HEK293 (cell line): ENCODE measurements at regions not wholly inside any gene's neighbourhood (a gene's known extent, or its start where the extent isn't known, plus 50 kb on each side); places are given as distances from the start of the nearest gene placed in this dataset.

Experiments used
- CTCF ChIA-PET: fragments of 350-600 bp; formaldehyde crosslinking; extraction: SDS; loops from one replicate; lab custom pipeline; 2021; ENCODE audit warnings: antibody characterized with exemption; lab: Yijun Ruan, JAX
- POLR2A ChIA-PET: fragments of 300-600 bp; formaldehyde crosslinking; extraction: SDS; loops from one replicate; lab custom pipeline; 2020; ENCODE audit warnings: antibody characterized with exemption, inconsistent platforms; lab: Yijun Ruan, JAX
- H3K27ac ChIP-seq: fragments of 200-500 bp; sonication (Bioruptor generic); 2 replicates; pipeline ENCODE4 v1.5.1; 2014; ENCODE audit warnings: low read depth, low read length, control low read depth, inconsistent platforms; ENCODE audit errors: extremely low read depth
- H3K36me3 ChIP-seq, 2 experiments: fragments of 200-500 bp in 1 of 2; sonication (Bioruptor generic) in 1 of 2; 1 replicate in 1 of 2; 2 replicates in 1 of 2; pipeline ENCODE4 v1.5.1; 2014 to 2017; ENCODE audit warnings: inconsistent platforms in 2 of 2, low read length in 2 of 2; ENCODE audit not compliant: control insufficient read depth in 2 of 2, insufficient read depth in 1 of 2
- H3K4me1 ChIP-seq: fragments of 200-500 bp; sonication (Bioruptor generic); 2 replicates; pipeline ENCODE4 v1.5.1; 2014; ENCODE audit warnings: mild to moderate bottlenecking, low read length, inconsistent platforms; ENCODE audit not compliant: control insufficient read depth, insufficient read depth
- H3K4me3 ChIP-seq: 2 replicates; pipeline ENCODE4 v1.5.1; 2011; ENCODE audit warnings: low read depth, mild to moderate bottlenecking, control low read depth, low read length, moderate library complexity
- H3K9me3 ChIP-seq: fragments of 200-500 bp; sonication (Bioruptor generic); 2 replicates; pipeline ENCODE4 v1.5.1; 2014; ENCODE audit warnings: low read depth, low read length, inconsistent platforms; ENCODE audit not compliant: control insufficient read depth, insufficient read depth
- BCL11A ChIP-seq: fragments of 450-650 bp; formaldehyde crosslinking; IDR thresholded peaks from 2 replicates; pipeline ENCODE4 v1.5.1; 2016; ENCODE audit warnings: low read depth, missing biosample characterization, missing genetic modification characterization
- IKZF3 ChIP-seq: fragments of 450-650 bp; IDR thresholded peaks from 2 replicates; pipeline ENCODE4 v1.5.0; 2018; ENCODE audit warnings: missing biosample characterization, mild to moderate bottlenecking, missing genetic modification characterization, moderate library complexity
- PBX3 ChIP-seq: sonication (generic); formaldehyde crosslinking; IDR thresholded peaks from 2 replicates; pipeline ENCODE4 v1.8.1; 2022; ENCODE audit warnings: mild to moderate bottlenecking, moderate library complexity, missing genetic modification reagents
- SALL2 ChIP-seq: fragments of 450-650 bp; formaldehyde crosslinking; IDR thresholded peaks from 2 replicates; pipeline ENCODE4 v1.5.0; 2017; ENCODE audit warnings: missing biosample characterization, mild to moderate bottlenecking, missing genetic modification characterization, borderline replicate concordance
- SCRT2 ChIP-seq: fragments of 450-650 bp; formaldehyde crosslinking; IDR thresholded peaks from 2 replicates; pipeline ENCODE4 v1.5.1; 2016; ENCODE audit warnings: missing biosample characterization, missing genetic modification characterization
- SP7 ChIP-seq: fragments of 450-650 bp; formaldehyde crosslinking; IDR thresholded peaks from 2 replicates; pipeline ENCODE4 v1.5.1; 2016; ENCODE audit warnings: missing biosample characterization, missing genetic modification characterization
- ZFP3 ChIP-seq: fragments of 450-650 bp; formaldehyde crosslinking; IDR thresholded peaks from 2 replicates; pipeline ENCODE4 v1.5.1; 2016; ENCODE audit warnings: low read depth, missing biosample characterization, missing genetic modification characterization
- ZNF221 ChIP-seq: fragments of 450-650 bp; formaldehyde crosslinking; IDR thresholded peaks from 2 replicates; pipeline ENCODE4 v1.5.1; 2017; ENCODE audit warnings: missing biosample characterization, missing genetic modification characterization, borderline replicate concordance
- ZNF24 ChIP-seq: fragments of 450-650 bp; formaldehyde crosslinking; IDR thresholded peaks from 2 replicates; pipeline ENCODE4 v1.5.1; 2016; ENCODE audit warnings: missing biosample characterization, missing genetic modification characterization
- ZNF398 ChIP-seq: fragments of 450-650 bp; formaldehyde crosslinking; IDR thresholded peaks from 2 replicates; pipeline ENCODE4 v1.5.1; 2017; ENCODE audit warnings: missing biosample characterization, missing genetic modification characterization
- ZNF473 ChIP-seq: fragments of 450-650 bp; formaldehyde crosslinking; IDR thresholded peaks from 2 replicates; pipeline ENCODE4 v1.5.1; 2017; ENCODE audit warnings: missing biosample characterization, missing genetic modification characterization
- ZNF544 ChIP-seq: fragments of 450-650 bp; formaldehyde crosslinking; IDR thresholded peaks from 2 replicates; pipeline ENCODE4 v1.5.0; 2017; ENCODE audit warnings: missing biosample characterization, missing genetic modification characterization
- ZNF571 ChIP-seq: fragments of 450-650 bp; formaldehyde crosslinking; IDR thresholded peaks from 2 replicates; pipeline ENCODE4 v1.5.0; 2017; ENCODE audit warnings: missing biosample characterization, missing genetic modification characterization
- ZNF624 ChIP-seq: fragments of 450-650 bp; formaldehyde crosslinking; IDR thresholded peaks from 2 replicates; pipeline ENCODE4 v1.5.1; 2017; ENCODE audit warnings: missing biosample characterization, missing genetic modification characterization
- ZNF76 ChIP-seq: fragments of 450-650 bp; formaldehyde crosslinking; IDR thresholded peaks from 2 replicates; pipeline ENCODE4; 2016; ENCODE audit warnings: low read depth, missing biosample characterization, missing genetic modification characterization, borderline replicate concordance
- ZNF776 ChIP-seq: fragments of 450-650 bp; formaldehyde crosslinking; IDR thresholded peaks from 2 replicates; pipeline ENCODE4 v1.5.0; 2017; ENCODE audit warnings: missing biosample characterization, missing genetic modification characterization, borderline replicate concordance
- ZNF777 ChIP-seq: fragments of 450-650 bp; formaldehyde crosslinking; IDR thresholded peaks from 2 replicates; pipeline ENCODE4 v1.5.1; 2017; ENCODE audit warnings: missing biosample characterization, missing genetic modification characterization, borderline replicate concordance
- TF ChIP-seq, protein P1 (sequence below): fragments of 450-650 bp; formaldehyde crosslinking; IDR thresholded peaks from 2 replicates; pipeline ENCODE4 v1.5.1; 2016; ENCODE audit warnings: missing biosample characterization, missing genetic modification characterization, borderline replicate concordance
- TF ChIP-seq, protein P2 (sequence below): fragments of 450-650 bp; formaldehyde crosslinking; IDR thresholded peaks from 2 replicates; pipeline ENCODE4 v1.5.1; 2016; ENCODE audit warnings: missing biosample characterization, missing genetic modification characterization

- no peaks in the 10 kb centered on the region for H3K36me3 ChIP-seq
- CTCF ChIA-PET, result interaction anchor here (0.6 to 0.7 kb wide), 3 partner anchors 12 to 570 kb away, joined by 3 read pairs; no protein-coding TSS in a partner anchor
- TF ChIP-seq ZNF398 (no peak), ZNF76 (tag by site-specific recombination) (no peak), ZFP3 (no peak), ZNF473 (no peak), ZNF24 (no peak), IKZF3 (tag by site-specific recombination) (no peak), ZNF624 (tag by site-specific recombination) (no peak), BCL11A (tag by site-specific recombination) (no peak), SALL2 (tag by site-specific recombination) (no peak), ZNF221 (tag by site-specific recombination) (no peak)
- H3K27ac ChIP-seq, result no peak overlapping the region
- POLR2A ChIA-PET, result no interaction called here
- H3K4me1 ChIP-seq, result no peaks in the 10 kb centered on the region
- H3K4me3 ChIP-seq, result no peak overlapping the region
- no peaks in the 10 kb centered on the region for H3K9me3 ChIP-seq
Measured at GRCh38 chr2:129720360-129720759, 259.1 kb upstream of the RAB6C start.

GRCh38 chr2:129720761-129721160 lies 258.7 kb upstream of the RAB6C start:
- no peak overlapping the region for H3K27ac ChIP-seq
- H3K4me3 ChIP-seq, result no peak overlapping the region
- no peaks in the 10 kb centered on the region for H3K4me1 ChIP-seq
- TF ChIP-seq PBX3 (CRISPR knock-in tag), result no peak
- TF ChIP-seq SP7, result no peak
- TF ChIP-seq SCRT2, result no peak
- TF ChIP-seq ZNF571, result no peak
- TF ChIP-seq, protein P1, sequence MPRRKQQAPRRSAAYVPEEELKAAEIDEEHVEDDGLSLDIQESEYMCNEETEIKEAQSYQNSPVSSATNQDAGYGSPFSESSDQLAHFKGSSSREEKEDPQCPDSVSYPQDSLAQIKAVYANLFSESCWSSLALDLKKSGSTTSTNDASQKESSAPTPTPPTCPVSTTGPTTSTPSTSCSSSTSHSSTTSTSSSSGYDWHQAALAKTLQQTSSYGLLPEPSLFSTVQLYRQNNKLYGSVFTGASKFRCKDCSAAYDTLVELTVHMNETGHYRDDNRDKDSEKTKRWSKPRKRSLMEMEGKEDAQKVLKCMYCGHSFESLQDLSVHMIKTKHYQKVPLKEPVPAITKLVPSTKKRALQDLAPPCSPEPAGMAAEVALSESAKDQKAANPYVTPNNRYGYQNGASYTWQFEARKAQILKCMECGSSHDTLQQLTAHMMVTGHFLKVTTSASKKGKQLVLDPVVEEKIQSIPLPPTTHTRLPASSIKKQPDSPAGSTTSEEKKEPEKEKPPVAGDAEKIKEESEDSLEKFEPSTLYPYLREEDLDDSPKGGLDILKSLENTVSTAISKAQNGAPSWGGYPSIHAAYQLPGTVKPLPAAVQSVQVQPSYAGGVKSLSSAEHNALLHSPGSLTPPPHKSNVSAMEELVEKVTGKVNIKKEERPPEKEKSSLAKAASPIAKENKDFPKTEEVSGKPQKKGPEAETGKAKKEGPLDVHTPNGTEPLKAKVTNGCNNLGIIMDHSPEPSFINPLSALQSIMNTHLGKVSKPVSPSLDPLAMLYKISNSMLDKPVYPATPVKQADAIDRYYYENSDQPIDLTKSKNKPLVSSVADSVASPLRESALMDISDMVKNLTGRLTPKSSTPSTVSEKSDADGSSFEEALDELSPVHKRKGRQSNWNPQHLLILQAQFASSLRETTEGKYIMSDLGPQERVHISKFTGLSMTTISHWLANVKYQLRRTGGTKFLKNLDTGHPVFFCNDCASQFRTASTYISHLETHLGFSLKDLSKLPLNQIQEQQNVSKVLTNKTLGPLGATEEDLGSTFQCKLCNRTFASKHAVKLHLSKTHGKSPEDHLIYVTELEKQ (tag by site-specific recombination), result no peak
- TF ChIP-seq, protein P2, sequence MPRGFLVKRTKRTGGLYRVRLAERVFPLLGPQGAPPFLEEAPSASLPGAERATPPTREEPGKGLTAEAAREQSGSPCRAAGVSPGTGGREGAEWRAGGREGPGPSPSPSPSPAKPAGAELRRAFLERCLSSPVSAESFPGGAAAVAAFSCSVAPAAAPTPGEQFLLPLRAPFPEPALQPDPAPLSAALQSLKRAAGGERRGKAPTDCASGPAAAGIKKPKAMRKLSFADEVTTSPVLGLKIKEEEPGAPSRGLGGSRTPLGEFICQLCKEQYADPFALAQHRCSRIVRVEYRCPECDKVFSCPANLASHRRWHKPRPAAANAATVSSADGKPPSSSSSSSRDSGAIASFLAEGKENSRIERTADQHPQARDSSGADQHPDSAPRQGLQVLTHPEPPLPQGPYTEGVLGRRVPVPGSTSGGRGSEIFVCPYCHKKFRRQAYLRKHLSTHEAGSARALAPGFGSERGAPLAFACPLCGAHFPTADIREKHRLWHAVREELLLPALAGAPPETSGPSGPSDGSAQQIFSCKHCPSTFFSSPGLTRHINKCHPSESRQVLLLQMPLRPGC, result no peak
- TF ChIP-seq ZNF777, result no peak
- no peak for TF ChIP-seq ZNF776
- TF ChIP-seq ZNF544 (tag by site-specific recombination), result no peak
- no peaks in the 10 kb centered on the region for H3K9me3 ChIP-seq
- no peaks in the 10 kb centered on the region for H3K36me3 ChIP-seq
- ChIA-PET CTCF (interaction anchor here (0.7 kb wide), 1 partner anchor 12 kb away, joined by 3 read pairs; no protein-coding TSS in a partner anchor), POLR2A (no interaction called here)
